ENCODE measurements at regions not wholly inside any gene's neighbourhood (a gene's known extent, or its start where the extent isn't known, plus 50 kb on each side); places are given as distances from the start of the nearest gene placed in this dataset.

- H3K9me3 ChIP-seq (ENCODE audit: low read depth, low read length) = no peaks in the 10 kb centered on the region
- no peak for DNase-seq (ENCODE audit: low read depth, low spot score)
- H3K4me3 ChIP-seq = no peak overlapping the region
- TF ChIP-seq EZH2 (IDR thresholded peaks at IDR 0.05) = no peak
- TF ChIP-seq FOXP2 (optimal IDR thresholded peaks at IDR 0.05; ENCODE audit: control extremely low read depth, extremely low read length, insufficient read depth) = no peak
- no peak for TF ChIP-seq POLR2AphosphoS5 (IDR thresholded peaks at IDR 0.05; ENCODE audit: borderline replicate concordance, low read depth, low read length)
- H3K27ac ChIP-seq = no peak overlapping the region
- H3K36me3 ChIP-seq (ENCODE audit: insufficient read depth, low read length) = no peaks in the 10 kb centered on the region
- H3K9ac ChIP-seq (ENCODE audit: insufficient read length) = no peak overlapping the region
Observed at GRCh38 chr21:24856326-24856725, 751.0 kb downstream of the MRPL39 start.

DNA sequence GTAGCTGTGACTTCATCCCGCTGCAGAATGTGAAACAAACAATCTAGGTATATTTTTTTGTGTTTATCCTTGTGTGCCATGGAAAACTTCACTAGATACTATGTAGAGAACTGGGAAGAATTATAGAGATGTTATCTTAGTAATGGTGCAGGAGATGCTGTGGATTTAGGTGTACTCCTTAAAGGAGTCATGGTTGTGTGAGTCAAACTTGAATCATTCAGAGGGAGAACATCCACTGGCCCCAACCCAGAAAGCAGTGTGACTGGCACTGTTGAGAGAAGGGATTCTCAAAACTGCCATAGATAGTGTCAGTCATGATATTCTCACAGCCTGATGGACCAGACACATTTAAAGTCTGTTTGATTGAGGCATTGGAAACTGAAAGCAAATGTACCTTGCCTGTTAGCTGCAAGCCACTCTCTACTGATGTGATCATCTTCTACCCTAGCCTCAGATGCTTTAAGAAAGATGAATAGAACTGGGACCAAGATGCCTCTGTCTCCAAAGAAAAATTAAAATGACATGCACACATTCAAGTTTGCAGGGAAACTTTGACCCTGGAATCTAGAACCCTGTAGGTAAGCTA is 754.6 kb downstream of the MRPL39 start:
- no peak for DNase-seq (ENCODE audit: low read depth, low spot score)
- Histone ChIP-seq H3K4me3 (no peak overlapping the region), H3K9ac (ENCODE audit: insufficient read length) (no peak overlapping the region), H3K27ac (no peak overlapping the region), H3K9me3 (ENCODE audit: low read depth, low read length) (no peaks in the 10 kb centered on the region), H3K36me3 (ENCODE audit: insufficient read depth, low read length) (no peaks in the 10 kb centered on the region)
- TF ChIP-seq FOXP2 (optimal IDR thresholded peaks at IDR 0.05; ENCODE audit: control extremely low read depth, extremely low read length, insufficient read depth) (no peak), EZH2 (IDR thresholded peaks at IDR 0.05) (no peak), POLR2AphosphoS5 (IDR thresholded peaks at IDR 0.05; ENCODE audit: borderline replicate concordance, low read depth, low read length) (no peak)

DNA sequence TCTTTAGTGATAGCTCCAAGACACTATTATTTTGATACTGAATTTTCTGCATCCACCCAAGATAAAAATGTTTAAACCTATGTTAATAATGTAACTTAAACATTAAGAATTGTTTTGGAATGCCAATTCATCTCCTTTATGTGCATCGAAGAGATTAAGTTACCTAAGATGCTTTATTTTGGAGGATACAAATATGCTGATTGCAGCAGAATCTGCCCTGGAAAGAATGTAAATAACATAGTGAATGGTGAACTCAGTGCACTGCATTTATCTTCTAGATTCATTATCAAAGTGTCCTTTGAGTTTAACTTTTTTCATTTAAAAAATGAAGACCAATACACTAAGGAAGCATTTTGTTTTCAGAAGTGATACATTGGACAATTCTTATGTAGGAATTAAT is 757.2 kb downstream of the MRPL39 start:
- Histone ChIP-seq H3K27ac (no peak overlapping the region), H3K4me3 (no peak overlapping the region), H3K9ac (ENCODE audit: insufficient read length) (no peak overlapping the region), H3K36me3 (ENCODE audit: insufficient read depth, low read length) (no peaks in the 10 kb centered on the region), H3K9me3 (ENCODE audit: low read depth, low read length) (no peaks in the 10 kb centered on the region)
- no peak for DNase-seq (ENCODE audit: low read depth, low spot score)
- TF ChIP-seq EZH2 (IDR thresholded peaks at IDR 0.05) (no peak), POLR2AphosphoS5 (IDR thresholded peaks at IDR 0.05; ENCODE audit: borderline replicate concordance, low read depth, low read length) (no peak), FOXP2 (optimal IDR thresholded peaks at IDR 0.05; ENCODE audit: control extremely low read depth, extremely low read length, insufficient read depth) (no peak)

DNA sequence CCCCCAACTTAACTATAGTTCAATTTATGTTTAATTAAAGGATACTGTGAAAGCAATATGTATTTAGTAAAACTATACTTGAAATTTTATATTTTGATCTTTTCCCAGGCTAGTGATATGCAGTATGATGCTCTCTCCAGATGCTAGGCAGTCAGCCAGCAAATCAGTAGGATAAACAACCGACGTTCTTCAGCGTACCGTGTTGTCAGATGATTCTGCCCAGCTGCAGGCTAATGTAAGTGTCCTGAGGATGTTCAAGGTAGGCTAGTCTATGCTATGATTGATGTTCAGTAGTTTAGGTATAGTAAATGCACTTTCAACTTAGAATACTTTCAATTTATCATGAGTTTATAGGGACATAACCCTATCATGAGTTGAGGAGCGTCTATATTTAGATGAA is 762.6 kb downstream of the MRPL39 start:
- no peaks in the 10 kb centered on the region for H3K9me3 ChIP-seq (ENCODE audit: low read depth, low read length)
- no peak overlapping the region for H3K4me3 ChIP-seq
- TF ChIP-seq FOXP2 (optimal IDR thresholded peaks at IDR 0.05; ENCODE audit: control extremely low read depth, extremely low read length, insufficient read depth) (no peak), POLR2AphosphoS5 (IDR thresholded peaks at IDR 0.05; ENCODE audit: borderline replicate concordance, low read depth, low read length) (no peak), EZH2 (IDR thresholded peaks at IDR 0.05) (no peak)
- no peaks in the 10 kb centered on the region for H3K36me3 ChIP-seq (ENCODE audit: insufficient read depth, low read length)
- DNase-seq (ENCODE audit: low read depth, low spot score) = no peak
- H3K9ac ChIP-seq (ENCODE audit: insufficient read length) = no peak overlapping the region
- no peak overlapping the region for H3K27ac ChIP-seq

- no peaks in the 10 kb centered on the region for H3K9me3 ChIP-seq (ENCODE audit: low read depth, low read length)
- TF ChIP-seq FOXP2 (optimal IDR thresholded peaks at IDR 0.05; ENCODE audit: control extremely low read depth, extremely low read length, insufficient read depth) (no peak), POLR2AphosphoS5 (IDR thresholded peaks at IDR 0.05; ENCODE audit: borderline replicate concordance, low read depth, low read length) (no peak), EZH2 (IDR thresholded peaks at IDR 0.05) (no peak)
- H3K36me3 ChIP-seq (ENCODE audit: insufficient read depth, low read length) = no peaks in the 10 kb centered on the region
- H3K27ac ChIP-seq = no peak overlapping the region
- no peak for DNase-seq (ENCODE audit: low read depth, low spot score)
- H3K4me3 ChIP-seq = no peak overlapping the region
- H3K9ac ChIP-seq (ENCODE audit: insufficient read length) = no peak overlapping the region
Observed at GRCh38 chr21:24840287-24840686, 767.0 kb downstream of the MRPL39 start.

- Histone ChIP-seq H3K9ac (ENCODE audit: insufficient read length) (no peak overlapping the region), H3K9me3 (ENCODE audit: low read depth, low read length) (no peaks in the 10 kb centered on the region), H3K4me3 (no peak overlapping the region), H3K27ac (no peak overlapping the region), H3K36me3 (ENCODE audit: insufficient read depth, low read length) (no peaks in the 10 kb centered on the region)
- no peak for DNase-seq (ENCODE audit: low read depth, low spot score)
- TF ChIP-seq POLR2AphosphoS5 (IDR thresholded peaks at IDR 0.05; ENCODE audit: borderline replicate concordance, low read depth, low read length) (no peak), FOXP2 (optimal IDR thresholded peaks at IDR 0.05; ENCODE audit: control extremely low read depth, extremely low read length, insufficient read depth) (no peak), EZH2 (IDR thresholded peaks at IDR 0.05) (no peak)
Observed at GRCh38 chr21:24832961-24833360, 774.3 kb downstream of the MRPL39 start.

DNA sequence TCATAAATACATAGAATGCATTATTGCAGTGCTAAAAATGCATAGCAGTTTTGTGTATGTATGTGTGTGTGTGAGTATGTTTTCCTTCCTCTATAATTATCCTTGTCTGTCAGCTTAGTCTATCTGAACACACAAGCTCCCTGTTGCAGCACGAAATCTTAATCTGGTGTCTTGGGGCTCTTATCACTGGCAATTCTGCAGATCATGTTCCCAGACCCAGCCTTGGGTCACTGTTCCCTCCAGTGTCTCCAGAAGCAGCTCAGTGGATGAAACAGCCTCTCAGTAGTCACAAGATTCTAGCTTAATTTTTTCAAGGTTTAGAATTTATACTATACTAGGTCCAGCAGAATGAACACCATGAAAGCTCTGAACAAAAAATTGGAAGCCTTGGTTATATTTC is 777.9 kb downstream of the MRPL39 start:
- Histone ChIP-seq H3K36me3 (ENCODE audit: insufficient read depth, low read length) (no peaks in the 10 kb centered on the region), H3K9me3 (ENCODE audit: low read depth, low read length) (no peaks in the 10 kb centered on the region), H3K9ac (ENCODE audit: insufficient read length) (no peak overlapping the region), H3K27ac (no peak overlapping the region), H3K4me3 (no peak overlapping the region)
- TF ChIP-seq FOXP2 (optimal IDR thresholded peaks at IDR 0.05; ENCODE audit: control extremely low read depth, extremely low read length, insufficient read depth) = no peak
- no peak for TF ChIP-seq POLR2AphosphoS5 (IDR thresholded peaks at IDR 0.05; ENCODE audit: borderline replicate concordance, low read depth, low read length)
- TF ChIP-seq EZH2 (IDR thresholded peaks at IDR 0.05) = no peak
- DNase-seq (ENCODE audit: low read depth, low spot score) = no peak

GRCh38 chr21:24826822-24827221 is 780.5 kb downstream of the MRPL39 start:
- DNase-seq (ENCODE audit: low read depth, low spot score) = no peak
- no peak overlapping the region for H3K27ac ChIP-seq
- H3K4me3 ChIP-seq = no peak overlapping the region
- H3K36me3 ChIP-seq (ENCODE audit: insufficient read depth, low read length) = no peaks in the 10 kb centered on the region
- H3K9me3 ChIP-seq (ENCODE audit: low read depth, low read length) = no peaks in the 10 kb centered on the region
- no peak for TF ChIP-seq EZH2 (IDR thresholded peaks at IDR 0.05)
- no peak for TF ChIP-seq FOXP2 (optimal IDR thresholded peaks at IDR 0.05; ENCODE audit: control extremely low read depth, extremely low read length, insufficient read depth)
- no peak for TF ChIP-seq POLR2AphosphoS5 (IDR thresholded peaks at IDR 0.05; ENCODE audit: borderline replicate concordance, low read depth, low read length)
- no peak overlapping the region for H3K9ac ChIP-seq (ENCODE audit: insufficient read length)

DNA sequence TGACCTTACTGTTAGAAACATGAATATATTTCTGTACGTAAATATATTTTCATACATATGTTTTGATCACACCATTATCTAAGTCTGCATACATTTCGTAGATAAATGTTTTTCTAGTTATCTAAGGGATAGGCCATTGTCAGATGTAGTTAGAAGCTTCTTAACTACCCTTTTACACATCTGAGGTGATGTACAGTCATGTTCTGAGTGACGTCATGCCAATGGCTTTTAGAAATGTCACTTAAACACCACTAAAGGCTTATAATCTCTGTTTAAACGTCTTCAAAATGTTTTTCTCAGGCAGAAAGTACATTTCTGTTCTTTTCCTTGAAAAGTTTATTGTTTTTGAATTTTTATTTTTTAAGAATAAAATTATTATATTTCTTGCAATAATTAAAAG is 781.9 kb downstream of the MRPL39 start:
- no peak overlapping the region for H3K9ac ChIP-seq (ENCODE audit: insufficient read length)
- H3K9me3 ChIP-seq (ENCODE audit: low read depth, low read length) = no peaks in the 10 kb centered on the region
- no peak overlapping the region for H3K4me3 ChIP-seq
- no peak overlapping the region for H3K27ac ChIP-seq
- H3K36me3 ChIP-seq (ENCODE audit: insufficient read depth, low read length) = no peaks in the 10 kb centered on the region
- TF ChIP-seq EZH2 (IDR thresholded peaks at IDR 0.05) = no peak
- TF ChIP-seq FOXP2 (optimal IDR thresholded peaks at IDR 0.05; ENCODE audit: control extremely low read depth, extremely low read length, insufficient read depth) = no peak
- no peak for TF ChIP-seq POLR2AphosphoS5 (IDR thresholded peaks at IDR 0.05; ENCODE audit: borderline replicate concordance, low read depth, low read length)
- no peak for DNase-seq (ENCODE audit: low read depth, low spot score)

Data from SK-N-MC (cell line).